IPS DF 6.9 (cell line): ENCODE measurements at regions not wholly inside any gene's neighbourhood (a gene's known extent, or its start where the extent isn't known, plus 50 kb on each side); places are given as distances from the start of the nearest gene placed in this dataset.
A peak's percentile ranks its signal among the peaks of the same experiment; 100 is the strongest.

ENCODE experiments used
- DNase-seq: peaks from one replicate; pipeline ENCODE4 v3.0.0-alpha.2; 2013; ENCODE audit warnings: low read depth, low spot score
- H3K27ac ChIP-seq: one replicate; pipeline ENCODE4 v1.5.1; 2013; ENCODE audit warnings: low read length, control low read depth
- H3K27me3 ChIP-seq: 2 replicates; pipeline ENCODE4 v1.6.1; 2013; ENCODE audit warnings: mild to moderate bottlenecking, low read length; ENCODE audit not compliant: control insufficient read depth, insufficient read depth
- H3K36me3 ChIP-seq: 2 replicates; pipeline ENCODE4 v1.6.1; 2013; ENCODE audit warnings: low read length; ENCODE audit not compliant: control insufficient read depth, insufficient read depth
- H3K4me1 ChIP-seq: 2 replicates; pipeline ENCODE4 v1.6.1; 2013; ENCODE audit warnings: low read length; ENCODE audit not compliant: control insufficient read depth, insufficient read depth
- H3K4me3 ChIP-seq: 2 replicates; pipeline ENCODE4 v1.5.1; 2013; ENCODE audit warnings: mild to moderate bottlenecking, low read length
- H3K9me3 ChIP-seq: 2 replicates; pipeline ENCODE4 v1.6.1; 2013; ENCODE audit warnings: low read length, inconsistent platforms; ENCODE audit not compliant: control insufficient read depth, insufficient read depth
- WGBS: extraction: QIAGEN DNeasy Blood & Tissue Kit; methylation state at CpG from one replicate; pipeline ENCODE4 v1.1.7; 2013; ENCODE audit warnings: mixed read lengths, missing lambda C conversion rate; ENCODE audit not compliant: insufficient read length, insufficient coverage; 5-methylcytosine and 5-hydroxymethylcytosine counted together

DNA sequence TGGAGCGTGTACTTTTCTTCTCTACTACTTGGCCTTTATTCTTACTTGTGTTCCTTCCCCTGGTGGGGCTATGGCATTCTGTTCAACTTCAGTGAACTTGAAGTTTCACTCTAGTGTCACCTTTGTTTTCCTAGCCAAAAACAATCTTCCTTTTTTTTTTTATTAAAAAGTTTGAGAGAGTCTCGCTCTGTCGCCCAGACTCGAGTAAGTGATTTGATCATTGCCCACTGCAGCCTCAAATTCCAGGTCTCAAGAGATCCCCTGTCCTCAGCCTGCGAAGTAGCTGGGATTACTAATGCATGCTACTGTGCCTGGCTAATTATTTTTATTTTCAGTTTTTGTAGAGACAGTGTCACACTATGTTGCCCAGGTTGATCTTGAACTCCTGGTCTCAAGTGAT is 124.8 kb downstream of the SST start:
- H3K9me3 ChIP-seq = no peaks in the 10 kb centered on the region
- H3K4me3 ChIP-seq = no peak overlapping the region
- no peaks in the 10 kb centered on the region for H3K36me3 ChIP-seq
- H3K27ac ChIP-seq = no peak overlapping the region
- no peak for DNase-seq
- H3K4me1 ChIP-seq = no peaks in the 10 kb centered on the region
- H3K27me3 ChIP-seq = no peaks in the 10 kb centered on the region
- no CpG with 5 or more reads among the region's 5 CpGs for whole genome bisulfite sequencing

DNA sequence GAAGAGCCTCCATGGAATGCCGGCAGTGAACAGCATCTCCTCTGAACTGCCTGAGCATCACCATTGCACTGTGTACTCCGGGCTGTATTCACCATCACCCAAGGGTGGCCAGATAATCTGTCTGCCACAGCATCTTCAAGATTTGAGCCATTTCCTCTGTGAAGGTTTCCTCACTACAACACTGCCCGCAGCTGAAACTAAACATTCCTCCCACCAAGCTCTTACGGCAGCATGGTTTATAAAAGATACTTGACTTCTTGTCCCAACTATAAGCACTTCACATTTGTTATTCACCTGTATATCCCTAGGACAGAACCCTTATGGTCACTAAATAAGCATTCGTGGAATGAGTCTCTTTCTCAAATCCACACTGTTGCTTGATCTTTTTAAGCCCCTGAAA is 125.9 kb downstream of the SST start:
- H3K27me3 ChIP-seq = no peaks in the 10 kb centered on the region
- no CpG with 5 or more reads among the region's 5 CpGs for WGBS
- no peak overlapping the region for H3K27ac ChIP-seq
- H3K36me3 ChIP-seq = no peaks in the 10 kb centered on the region
- DNase-seq = no peak
- no peaks in the 10 kb centered on the region for H3K9me3 ChIP-seq
- no peak overlapping the region for H3K4me3 ChIP-seq
- H3K4me1 ChIP-seq = no peaks in the 10 kb centered on the region

DNA sequence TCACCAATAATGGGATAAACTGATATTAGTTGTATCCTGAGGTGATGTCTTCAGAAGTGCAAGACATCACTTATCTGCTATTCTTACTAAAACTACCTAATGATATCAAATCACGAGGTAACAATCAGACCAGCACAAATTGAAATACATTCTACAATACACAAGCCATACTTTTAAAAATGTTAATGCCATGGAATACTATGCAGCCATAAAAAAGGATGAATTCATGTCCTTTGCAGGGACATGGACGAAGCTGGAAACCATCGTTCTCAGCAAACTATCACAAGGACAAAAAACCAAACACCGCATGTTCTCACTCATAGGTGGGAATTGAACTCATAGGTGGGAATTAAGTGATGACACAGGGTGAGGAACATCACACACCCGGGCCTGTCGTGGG is 129.3 kb downstream of the SST start:
- Histone ChIP-seq H3K4me1 (no peaks in the 10 kb centered on the region), H3K27me3 (no peaks in the 10 kb centered on the region), H3K27ac (no peak overlapping the region), H3K4me3 (no peak overlapping the region), H3K36me3 (no peaks in the 10 kb centered on the region), H3K9me3 (no peaks in the 10 kb centered on the region)
- no CpG with 5 or more reads among the region's 6 CpGs for WGBS
- DNase-seq = no peak

DNA sequence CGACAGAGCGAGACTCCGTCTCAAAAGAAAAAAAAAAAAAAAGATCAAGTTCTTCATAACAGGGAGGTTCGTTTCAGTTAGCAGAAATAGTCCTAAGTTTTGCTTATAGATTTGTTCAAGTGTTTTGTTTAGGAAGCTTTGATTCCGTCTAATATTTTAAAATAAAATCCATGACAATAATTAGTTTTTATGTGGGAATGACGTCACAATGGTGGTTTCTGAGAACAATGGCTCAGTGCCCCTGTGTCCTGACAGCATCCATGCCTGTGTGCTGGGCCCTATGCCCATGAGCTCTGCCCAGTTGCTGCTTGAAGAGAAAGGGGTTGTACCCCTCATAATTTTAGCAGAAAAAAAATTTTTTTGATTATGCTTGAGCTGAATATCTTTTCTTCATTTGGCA is 134.0 kb downstream of the SST start:
- DNase-seq = no peak
- peaks cover 4% of the 10 kb centered on the region for H3K4me1 ChIP-seq
- WGBS = no CpG with 5 or more reads among the region's 6 CpGs
- H3K27me3 ChIP-seq = no peaks in the 10 kb centered on the region
- no peaks in the 10 kb centered on the region for H3K36me3 ChIP-seq
- no peak overlapping the region for H3K27ac ChIP-seq
- no peak overlapping the region for H3K4me3 ChIP-seq
- no peaks in the 10 kb centered on the region for H3K9me3 ChIP-seq

DNA sequence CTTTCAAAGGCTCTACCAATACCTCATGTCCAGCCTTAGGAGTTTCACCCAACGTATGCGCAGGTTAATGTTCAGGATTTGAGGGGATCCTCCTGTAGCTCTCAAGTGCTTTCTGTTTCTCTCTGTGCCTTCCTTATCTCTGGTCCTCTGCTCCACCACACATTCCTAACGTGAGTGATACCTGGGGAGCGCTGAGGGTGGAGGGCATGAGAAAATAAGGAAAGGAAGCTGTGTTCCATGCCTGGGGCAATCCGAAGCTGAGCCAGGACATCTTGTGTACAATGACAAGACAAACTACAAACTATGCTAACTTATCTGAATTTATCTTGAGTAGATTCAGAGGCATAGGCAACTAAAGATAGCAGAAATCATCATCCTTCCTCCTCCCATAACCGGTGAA is 136.4 kb downstream of the SST start:
- no CpG with 5 or more reads among the region's 6 CpGs for WGBS
- Histone ChIP-seq H3K27me3 (no peaks in the 10 kb centered on the region), H3K4me1 (peaks cover 4% of the 10 kb centered on the region), H3K36me3 (no peaks in the 10 kb centered on the region), H3K9me3 (no peaks in the 10 kb centered on the region), H3K27ac (no peak overlapping the region), H3K4me3 (no peak overlapping the region)
- DNase-seq = no peak

DNA sequence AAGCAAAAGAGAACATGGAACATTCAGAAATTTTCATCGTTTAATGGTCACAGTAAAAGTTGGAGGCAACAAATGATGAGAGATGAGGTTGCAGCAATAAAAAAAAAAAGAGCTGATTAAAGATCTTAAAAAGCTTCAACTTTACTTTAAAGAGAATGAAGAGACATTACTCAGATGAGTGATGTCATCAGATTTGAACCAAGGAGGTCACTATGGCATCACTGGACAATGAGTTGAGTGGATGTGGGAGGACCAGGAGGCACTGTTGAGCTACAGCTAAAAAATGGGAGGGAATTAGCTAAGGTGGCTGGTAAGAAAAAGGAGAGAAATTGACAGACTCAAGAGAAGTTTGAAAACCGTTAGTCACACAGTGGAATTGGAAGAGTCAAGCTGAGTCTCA is 138.4 kb downstream of the SST start:
- DNase-seq = no peak
- no CpG with 5 or more reads among the region's 2 CpGs for WGBS
- Histone ChIP-seq H3K9me3 (no peaks in the 10 kb centered on the region), H3K4me1 (peaks cover 4% of the 10 kb centered on the region), H3K36me3 (no peaks in the 10 kb centered on the region), H3K27me3 (no peaks in the 10 kb centered on the region), H3K4me3 (no peak overlapping the region), H3K27ac (no peak overlapping the region)

DNA sequence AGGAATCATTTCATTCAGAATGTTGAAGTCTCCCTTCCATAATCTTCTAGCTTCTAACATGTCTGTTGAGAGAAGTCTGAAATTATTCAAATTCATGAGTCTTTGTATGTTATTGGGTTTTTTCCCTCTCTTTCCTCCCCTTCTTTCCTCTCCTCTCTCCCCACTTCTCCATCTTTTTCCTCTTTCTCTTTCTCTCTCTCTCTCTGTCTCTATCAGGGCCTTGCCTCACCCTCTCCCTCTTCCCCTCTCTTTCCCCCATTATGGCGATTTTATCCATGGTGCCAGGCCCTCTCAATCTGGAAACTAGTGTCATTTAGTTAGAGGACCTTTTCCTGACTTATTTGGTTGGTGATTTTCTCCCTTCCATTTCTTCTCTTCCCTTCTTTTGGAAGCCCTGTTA is 147.3 kb downstream of the SST start:
- no peak overlapping the region for H3K4me3 ChIP-seq
- peaks cover 1% of the 10 kb centered on the region; the same call in 1 of the 2 replicates for H3K4me1 ChIP-seq
- H3K27me3 ChIP-seq = no peaks in the 10 kb centered on the region
- H3K9me3 ChIP-seq = no peaks in the 10 kb centered on the region
- no peak overlapping the region for H3K27ac ChIP-seq
- DNase-seq = no peak
- no peaks in the 10 kb centered on the region for H3K36me3 ChIP-seq
- no CpG with 5 or more reads among the region's 1 CpG for WGBS

DNA sequence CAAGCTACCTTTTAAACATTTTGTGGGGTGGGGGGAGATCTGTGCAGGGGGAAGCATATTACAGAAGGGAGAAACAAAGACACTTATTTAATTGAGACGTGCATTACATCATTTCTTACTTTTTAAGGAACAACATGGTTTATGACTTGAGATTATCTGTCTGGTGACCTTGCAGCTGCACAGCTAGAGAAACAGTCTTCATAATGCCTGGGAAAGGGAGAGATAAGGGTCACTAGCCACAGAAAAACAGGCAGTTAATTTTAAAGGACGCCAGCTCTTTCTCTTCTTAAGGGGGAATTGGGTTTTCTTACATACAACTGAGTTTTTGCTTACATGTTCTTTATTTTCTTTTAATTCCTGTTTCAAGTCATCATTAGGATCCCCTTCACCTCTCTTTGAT is 147.9 kb downstream of the SST start:
- Histone ChIP-seq H3K36me3 (no peaks in the 10 kb centered on the region), H3K4me1 (peaks cover 1% of the 10 kb centered on the region; the same call in 1 of the 2 replicates), H3K9me3 (no peaks in the 10 kb centered on the region), H3K4me3 (no peak overlapping the region), H3K27ac (no peak overlapping the region), H3K27me3 (no peaks in the 10 kb centered on the region)
- DNase-seq = no peak
- WGBS = no CpG with 5 or more reads among the region's 2 CpGs

DNA sequence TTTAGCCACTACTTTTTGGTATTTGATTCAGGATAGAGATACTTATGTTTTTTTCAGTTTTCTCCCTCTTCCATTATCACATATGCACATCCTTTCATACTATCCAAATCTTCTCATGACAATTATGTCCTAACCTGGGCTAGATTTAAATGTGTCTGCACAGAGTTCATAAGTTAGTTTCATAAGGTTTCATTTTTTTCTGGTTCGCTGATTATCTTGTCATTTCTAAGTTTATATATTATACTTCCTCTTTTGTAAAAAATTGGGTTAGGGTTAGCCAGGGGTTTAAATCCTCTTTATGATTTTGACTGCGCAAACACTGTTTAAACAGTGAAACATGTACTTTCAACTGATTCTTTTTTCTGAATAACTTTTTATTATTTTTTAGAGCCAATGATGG is 148.6 kb downstream of the SST start:
- Histone ChIP-seq H3K36me3 (no peaks in the 10 kb centered on the region), H3K27me3 (no peaks in the 10 kb centered on the region), H3K4me3 (no peak overlapping the region), H3K9me3 (no peaks in the 10 kb centered on the region), H3K4me1 (peaks cover 1% of the 10 kb centered on the region; the same call in 1 of the 2 replicates), H3K27ac (no peak overlapping the region)
- no peak for DNase-seq
- WGBS = no CpG with 5 or more reads among the region's 2 CpGs

DNA sequence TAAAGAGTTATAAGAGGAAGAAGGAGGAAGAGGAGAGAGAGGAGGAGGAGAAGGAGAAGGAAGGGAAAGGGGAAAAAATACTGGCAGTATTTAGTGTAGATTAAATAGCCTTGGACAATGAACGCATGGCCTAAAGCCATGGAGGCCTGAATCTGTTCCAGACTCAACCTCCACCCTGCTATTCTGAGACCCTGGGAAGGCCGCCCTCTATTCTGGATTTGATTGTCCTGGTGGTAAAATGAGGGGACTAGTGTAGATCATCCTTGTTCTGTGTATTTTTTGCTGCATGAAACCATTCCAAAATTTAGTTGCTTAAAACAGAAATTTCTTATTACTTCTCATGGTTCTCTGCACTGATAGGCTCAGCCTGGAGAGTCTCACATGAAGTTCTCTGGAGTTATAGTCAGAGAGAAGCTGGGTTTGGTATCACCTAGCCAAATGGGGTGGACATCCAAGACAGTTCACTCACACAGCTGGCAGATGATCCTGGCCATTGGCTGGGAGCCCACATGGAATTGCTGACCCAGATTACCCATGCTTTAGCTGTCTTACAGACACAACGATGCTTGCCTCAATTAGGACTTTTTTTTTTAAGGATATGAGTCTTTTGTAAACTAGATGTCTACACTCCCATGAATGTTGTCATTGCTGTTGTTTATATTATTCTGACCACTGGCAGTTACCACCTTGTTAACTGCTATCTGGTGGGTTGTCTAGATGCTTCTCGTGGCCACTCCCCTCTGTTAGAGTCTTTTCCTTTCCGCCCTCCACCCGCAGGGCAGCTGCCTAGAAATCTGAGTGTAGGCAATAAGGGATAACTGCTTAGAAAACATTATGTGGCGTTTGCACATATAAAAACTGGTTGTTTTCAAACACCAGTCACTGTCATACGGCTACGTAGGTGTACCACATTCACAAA is 149.9 kb downstream of the SST start:
- Histone ChIP-seq H3K27me3 (no peaks in the 10 kb centered on the region), H3K4me1 (peaks cover 1% of the 10 kb centered on the region; the same call in 1 of the 2 replicates)

DNA sequence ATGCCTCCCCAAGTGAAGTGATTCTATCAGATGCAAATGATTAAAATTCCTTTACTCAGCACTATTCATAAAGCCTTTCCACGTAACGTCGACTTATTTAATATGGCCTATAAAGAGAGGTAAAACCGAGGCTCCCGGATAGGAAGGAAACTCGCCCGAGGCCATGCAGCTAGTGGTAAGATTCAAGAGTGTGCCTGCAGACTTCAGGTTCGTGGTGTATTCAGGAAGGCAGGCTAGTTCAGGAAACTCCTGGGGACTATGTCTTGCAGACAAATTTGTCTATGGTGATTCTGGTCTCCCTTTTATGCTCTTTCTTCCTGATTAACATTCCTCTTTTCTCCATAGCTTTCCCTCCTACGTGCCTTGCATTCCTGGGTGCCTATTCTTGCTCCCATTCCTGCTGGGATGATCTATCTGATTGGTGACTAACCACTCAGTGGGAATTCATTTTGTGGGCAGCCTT is 150.7 kb downstream of the SST start:
- H3K27ac ChIP-seq = no peak overlapping the region
- H3K27me3 ChIP-seq = no peaks in the 10 kb centered on the region
- H3K4me1 ChIP-seq = peaks cover 1% of the 10 kb centered on the region; the same call in 1 of the 2 replicates
- no peaks in the 10 kb centered on the region for H3K36me3 ChIP-seq
- WGBS = no CpG with 5 or more reads among the region's 9 CpGs
- peak; percentile 70 for DNase-seq
- H3K4me3 ChIP-seq = no peak overlapping the region
- H3K9me3 ChIP-seq = no peaks in the 10 kb centered on the region; the same call in 1 of the 2 replicates

More for the DNA sequence above, 149.9 kb downstream of the SST start:
- Histone ChIP-seq H3K27ac (no peak overlapping the region), H3K9me3 (no peaks in the 10 kb centered on the region), H3K36me3 (no peaks in the 10 kb centered on the region), H3K4me3 (no peak overlapping the region)
- WGBS = no CpG with 5 or more reads among the region's 9 CpGs
- no peak for DNase-seq
